Smooth muscle cell (in vitro differentiated cells): ENCODE measurements at regions not wholly inside any gene's neighbourhood (a gene's known extent, or its start where the extent isn't known, plus 50 kb on each side); places are given as distances from the start of the nearest gene placed in this dataset.

Source experiments
- DNase-seq: peaks from one replicate; lab custom pipeline; 2025; ENCODE audit not compliant: unreplicated experiment; lab: John Stamatoyannopoulos, UW
- H2AFZ ChIP-seq: fragments of 200-600 bp; sonication (generic); 2 replicates; pipeline ENCODE4 v1.6.0; 2016; ENCODE audit warnings: antibody characterized with exemption, low read depth, mild to moderate bottlenecking
- H3F3A ChIP-seq: fragments of 200-600 bp; sonication (generic); 2 replicates; pipeline ENCODE4 v1.6.0; 2017; ENCODE audit warnings: antibody characterized with exemption, low read depth
- H3K27ac ChIP-seq: fragments of 200-600 bp; sonication (generic); 2 replicates; pipeline ENCODE4 v1.5.1; 2016; ENCODE audit warnings: low read depth, mild to moderate bottlenecking
- H3K27me3 ChIP-seq: fragments of 200-600 bp; sonication (generic); 2 replicates; pipeline ENCODE4 v1.6.1; 2016; ENCODE audit warnings: low read depth, mild to moderate bottlenecking
- H3K36me3 ChIP-seq: fragments of 200-600 bp; sonication (generic); 2 replicates; pipeline ENCODE4 v1.5.1; 2016; ENCODE audit warnings: low read depth
- H3K4me1 ChIP-seq: fragments of 200-600 bp; sonication (generic); 2 replicates; pipeline ENCODE4 v1.5.1; 2016; ENCODE audit warnings: low read depth
- H3K4me2 ChIP-seq: fragments of 200-600 bp; sonication (generic); 2 replicates; pipeline ENCODE4 v1.6.0; 2016; ENCODE audit warnings: mild to moderate bottlenecking
- H3K4me3 ChIP-seq: fragments of 200-600 bp; sonication (generic); 2 replicates; pipeline ENCODE4 v1.5.1; 2016; ENCODE audit warnings: mild to moderate bottlenecking
- H3K79me2 ChIP-seq: fragments of 200-600 bp; sonication (generic); 2 replicates; pipeline ENCODE4 v1.6.0; 2016; ENCODE audit warnings: low read depth, mild to moderate bottlenecking
- H3K9ac ChIP-seq: fragments of 200-600 bp; sonication (generic); 2 replicates; pipeline ENCODE4 v1.6.0; 2016; ENCODE audit warnings: low read depth
- H3K9me3 ChIP-seq: fragments of 200-600 bp; sonication (generic); replicated peaks from 2 replicates; pipeline ENCODE4 v1.5.1; 2016; ENCODE audit warnings: low read depth
- H4K20me1 ChIP-seq: fragments of 200-600 bp; sonication (generic); 2 replicates; pipeline ENCODE4 v1.6.0; 2016; ENCODE audit warnings: low read depth
- CTCF ChIP-seq: fragments of 200-600 bp; sonication (generic); IDR thresholded peaks from 2 replicates; pipeline ENCODE4 v1.5.1; 2017; ENCODE audit warnings: borderline replicate concordance, mild to moderate bottlenecking, antibody characterized with exemption; ENCODE audit not compliant: insufficient read depth, poor library complexity, severe bottlenecking
- whole genome bisulfite sequencing: methylation state at CpG from one replicate; pipeline ENCODE4 v1.1.7; 2016; ENCODE audit warnings: low lambda C conversion rate; 5-methylcytosine and 5-hydroxymethylcytosine counted together

- Histone ChIP-seq H3K9me3 (no peaks in the 10 kb centered on the region), H3K4me3 (no peak overlapping the region), H4K20me1 (no peaks in the 10 kb centered on the region), H2AFZ (no peak overlapping the region), H3K36me3 (no peaks in the 10 kb centered on the region), H3K9ac (peak overlapping the region; percentile 74), H3K27me3 (no peaks in the 10 kb centered on the region), H3F3A (peaks cover 11% of the 10 kb centered on the region), H3K79me2 (no peaks in the 10 kb centered on the region), H3K4me1 (peaks cover 14% of the 10 kb centered on the region), H3K27ac (peak overlapping the region; percentile 92), H3K4me2 (peak overlapping the region; percentile 69)
- 5% methylated on average over 4 of the region's 4 CpGs for WGBS
- DNase-seq, result no peak
- TF ChIP-seq CTCF, result no peak
Measured at GRCh38 chr20:22795871-22796270, 211.5 kb upstream of the FOXA2 start.

GRCh38 chr20:22796469-22797077 lies 212.2 kb upstream of the FOXA2 start:
- Histone ChIP-seq H3K9ac (peak overlapping the region; percentile 28), H3F3A (peaks cover 11% of the 10 kb centered on the region), H3K4me3 (no peak overlapping the region), H3K79me2 (no peaks in the 10 kb centered on the region), H3K4me2 (peak overlapping the region; percentile 69), H2AFZ (no peak overlapping the region), H3K9me3 (no peaks in the 10 kb centered on the region), H3K36me3 (no peaks in the 10 kb centered on the region), H3K27ac (peak overlapping the region; percentile 92), H3K27me3 (no peaks in the 10 kb centered on the region), H4K20me1 (no peaks in the 10 kb centered on the region), H3K4me1 (peaks cover 20% of the 10 kb centered on the region)
- no peak for TF ChIP-seq CTCF
- no peak for DNase-seq
- 71% methylated on average over 5 of the region's 5 CpGs for WGBS

GRCh38 chr20:22797103-22797502 lies 212.7 kb upstream of the FOXA2 start:
- Histone ChIP-seq H3F3A (peaks cover 11% of the 10 kb centered on the region), H3K27me3 (no peaks in the 10 kb centered on the region), H3K36me3 (no peaks in the 10 kb centered on the region), H3K9ac (no peak overlapping the region), H3K4me1 (peaks cover 21% of the 10 kb centered on the region), H4K20me1 (no peaks in the 10 kb centered on the region), H3K27ac (peak overlapping the region; percentile 92), H3K4me3 (no peak overlapping the region), H3K79me2 (no peaks in the 10 kb centered on the region), H3K9me3 (no peaks in the 10 kb centered on the region), H2AFZ (no peak overlapping the region), H3K4me2 (no peak overlapping the region)
- no peak for TF ChIP-seq CTCF
- 92% methylated on average over 3 of the region's 3 CpGs for WGBS
- DNase-seq, result no peak

GRCh38 chr20:22799687-22800086 lies 215.3 kb upstream of the FOXA2 start:
- Histone ChIP-seq H3K79me2 (no peaks in the 10 kb centered on the region), H3K27ac (no peak overlapping the region), H3K4me3 (no peak overlapping the region), H3K4me1 (peaks cover 21% of the 10 kb centered on the region), H4K20me1 (no peaks in the 10 kb centered on the region), H2AFZ (no peak overlapping the region), H3K9ac (no peak overlapping the region), H3K27me3 (no peaks in the 10 kb centered on the region), H3K9me3 (no peaks in the 10 kb centered on the region), H3K4me2 (no peak overlapping the region), H3K36me3 (no peaks in the 10 kb centered on the region), H3F3A (peaks cover 11% of the 10 kb centered on the region)
- DNase-seq, result no peak
- no peak for TF ChIP-seq CTCF
- 90% methylated on average over 3 of the region's 3 CpGs for WGBS
